Suprapubic skin (tissue), 4 donors: ENCODE measurements at regions not wholly inside any gene's neighbourhood (a gene's known extent, or its start where the extent isn't known, plus 50 kb on each side); places are given as distances from the start of the nearest gene placed in this dataset.

ENCODE experiments used
- DNase-seq, 2 donors: peaks; one replicate each; pipeline ENCODE4 v3.0.0-alpha.2; 2019; ENCODE audit warnings: low spot score in 2 of 2
- H3K27ac ChIP-seq: fragments of 200-600 bp; sonication (generic); one replicate; pipeline ENCODE4 v1.5.1; 2019
- H3K27me3 ChIP-seq: fragments of 200-600 bp; sonication (generic); one replicate; pipeline ENCODE4 v1.5.1; 2019
- H3K36me3 ChIP-seq: fragments of 200-600 bp; sonication (generic); one replicate; pipeline ENCODE4 v1.5.1; 2019
- H3K4me1 ChIP-seq: fragments of 200-600 bp; sonication (generic); one replicate; pipeline ENCODE4 v1.5.1; 2019
- H3K4me3 ChIP-seq: fragments of 200-600 bp; sonication (generic); one replicate; pipeline ENCODE4 v1.5.1; 2019; ENCODE audit warnings: mild to moderate bottlenecking
- H3K9me3 ChIP-seq: fragments of 200-600 bp; sonication (generic); one replicate; pipeline ENCODE4 v1.5.1; 2019
- EP300 ChIP-seq: sonication (generic); formaldehyde crosslinking; IDR thresholded peaks from one replicate; pipeline ENCODE4 v1.6.1; 2017; ENCODE audit warnings: antibody characterized with exemption
- POLR2A ChIP-seq, 2 donors: fragments of 450-650 bp; IDR thresholded peaks; one replicate each; pipeline ENCODE4 v1.6.1; 2017; ENCODE audit warnings: antibody characterized with exemption in 2 of 2, mild to moderate bottlenecking in 2 of 2, moderate library complexity in 2 of 2
- POLR2AphosphoS5 ChIP-seq, 3 donors: sonication (generic); formaldehyde crosslinking; IDR thresholded peaks; one replicate each; pipeline ENCODE4 v1.6.1; 2017; ENCODE audit warnings: antibody characterized with exemption in 3 of 3
- WGBS: methylation state at CpG from one replicate; pipeline ENCODE4 v1.1.5; 2018; 5-methylcytosine and 5-hydroxymethylcytosine counted together
- TF ChIP-seq, protein P1 (sequence below), 2 donors: fragments of 200-600 bp in 1 of 2; fragments of 450-650 bp in 1 of 2; sonication (generic) in 1 of 2; IDR thresholded peaks; one replicate each; pipeline ENCODE4 v1.5.1; 2016 to 2019; ENCODE audit warnings: antibody characterized with exemption in 2 of 2, mild to moderate bottlenecking in 1 of 2, moderate library complexity in 1 of 2

DNA sequence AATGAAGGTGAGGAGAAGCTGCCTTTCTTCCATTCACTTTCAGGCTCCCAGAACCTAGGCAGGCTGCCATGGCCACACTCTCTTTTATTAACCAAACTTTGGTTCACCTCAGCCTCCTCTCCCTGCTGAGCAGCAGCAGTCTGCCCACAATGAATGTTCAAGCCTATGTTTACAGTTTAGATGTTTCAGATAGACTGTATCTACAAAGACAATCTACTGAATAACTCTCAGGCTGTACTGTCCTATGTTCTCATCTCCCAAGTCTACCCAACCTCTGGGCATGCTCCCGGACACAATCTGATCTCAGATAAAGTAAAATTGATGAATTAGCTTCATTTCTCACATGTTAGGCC is 59.2 kb upstream of the TMEM164 start:
- H3K4me1 ChIP-seq, result no peaks in the 10 kb centered on the region
- no peak overlapping the region for H3K4me3 ChIP-seq
- no peaks in the 10 kb centered on the region for H3K27me3 ChIP-seq
- no peaks in the 10 kb centered on the region for H3K9me3 ChIP-seq
- TF ChIP-seq POLR2AphosphoS5 (IDR thresholded peaks at IDR 0.05) (no peak), EP300 (no peak), POLR2A (IDR thresholded peaks at IDR 0.05) (no peak)
- TF ChIP-seq, protein P1, sequence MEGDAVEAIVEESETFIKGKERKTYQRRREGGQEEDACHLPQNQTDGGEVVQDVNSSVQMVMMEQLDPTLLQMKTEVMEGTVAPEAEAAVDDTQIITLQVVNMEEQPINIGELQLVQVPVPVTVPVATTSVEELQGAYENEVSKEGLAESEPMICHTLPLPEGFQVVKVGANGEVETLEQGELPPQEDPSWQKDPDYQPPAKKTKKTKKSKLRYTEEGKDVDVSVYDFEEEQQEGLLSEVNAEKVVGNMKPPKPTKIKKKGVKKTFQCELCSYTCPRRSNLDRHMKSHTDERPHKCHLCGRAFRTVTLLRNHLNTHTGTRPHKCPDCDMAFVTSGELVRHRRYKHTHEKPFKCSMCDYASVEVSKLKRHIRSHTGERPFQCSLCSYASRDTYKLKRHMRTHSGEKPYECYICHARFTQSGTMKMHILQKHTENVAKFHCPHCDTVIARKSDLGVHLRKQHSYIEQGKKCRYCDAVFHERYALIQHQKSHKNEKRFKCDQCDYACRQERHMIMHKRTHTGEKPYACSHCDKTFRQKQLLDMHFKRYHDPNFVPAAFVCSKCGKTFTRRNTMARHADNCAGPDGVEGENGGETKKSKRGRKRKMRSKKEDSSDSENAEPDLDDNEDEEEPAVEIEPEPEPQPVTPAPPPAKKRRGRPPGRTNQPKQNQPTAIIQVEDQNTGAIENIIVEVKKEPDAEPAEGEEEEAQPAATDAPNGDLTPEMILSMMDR (IDR thresholded peaks at IDR 0.05), result no peak
- 62% methylated on average over 1 of the region's 1 CpG for WGBS
- no peaks in the 10 kb centered on the region for H3K36me3 ChIP-seq
- no peak for DNase-seq
- no peak overlapping the region for H3K27ac ChIP-seq

DNA sequence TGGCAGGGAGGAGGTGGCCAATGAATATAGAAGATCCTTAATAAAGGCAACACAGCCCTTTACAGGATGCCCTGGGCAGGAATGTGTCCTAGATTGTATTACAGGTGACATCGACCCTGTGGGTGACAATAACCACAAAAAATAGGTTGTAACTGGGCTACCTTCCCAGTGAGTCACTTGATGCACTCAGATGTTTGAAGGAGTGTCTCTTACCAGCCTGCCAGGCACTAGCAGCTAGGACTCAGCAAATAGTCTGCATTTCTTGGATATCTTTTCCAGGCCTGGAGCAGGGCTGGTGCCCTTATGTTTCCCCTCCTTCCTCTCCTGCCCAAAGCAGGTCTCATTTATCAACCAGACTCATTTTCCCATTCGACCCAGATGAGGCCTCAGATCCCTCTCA is 50.9 kb upstream of the TMEM164 start:
- Histone ChIP-seq H3K27ac (no peak overlapping the region), H3K9me3 (no peaks in the 10 kb centered on the region), H3K4me1 (no peaks in the 10 kb centered on the region), H3K4me3 (no peak overlapping the region), H3K27me3 (no peaks in the 10 kb centered on the region), H3K36me3 (no peaks in the 10 kb centered on the region)
- TF ChIP-seq POLR2AphosphoS5 (IDR thresholded peaks at IDR 0.05), result no peak
- TF ChIP-seq POLR2A (IDR thresholded peaks at IDR 0.05), result no peak
- TF ChIP-seq, protein P1 (IDR thresholded peaks at IDR 0.05), result no peak
- TF ChIP-seq EP300, result no peak
- 41% methylated on average over 2 of the region's 2 CpGs for WGBS
- no peak for DNase-seq

DNA sequence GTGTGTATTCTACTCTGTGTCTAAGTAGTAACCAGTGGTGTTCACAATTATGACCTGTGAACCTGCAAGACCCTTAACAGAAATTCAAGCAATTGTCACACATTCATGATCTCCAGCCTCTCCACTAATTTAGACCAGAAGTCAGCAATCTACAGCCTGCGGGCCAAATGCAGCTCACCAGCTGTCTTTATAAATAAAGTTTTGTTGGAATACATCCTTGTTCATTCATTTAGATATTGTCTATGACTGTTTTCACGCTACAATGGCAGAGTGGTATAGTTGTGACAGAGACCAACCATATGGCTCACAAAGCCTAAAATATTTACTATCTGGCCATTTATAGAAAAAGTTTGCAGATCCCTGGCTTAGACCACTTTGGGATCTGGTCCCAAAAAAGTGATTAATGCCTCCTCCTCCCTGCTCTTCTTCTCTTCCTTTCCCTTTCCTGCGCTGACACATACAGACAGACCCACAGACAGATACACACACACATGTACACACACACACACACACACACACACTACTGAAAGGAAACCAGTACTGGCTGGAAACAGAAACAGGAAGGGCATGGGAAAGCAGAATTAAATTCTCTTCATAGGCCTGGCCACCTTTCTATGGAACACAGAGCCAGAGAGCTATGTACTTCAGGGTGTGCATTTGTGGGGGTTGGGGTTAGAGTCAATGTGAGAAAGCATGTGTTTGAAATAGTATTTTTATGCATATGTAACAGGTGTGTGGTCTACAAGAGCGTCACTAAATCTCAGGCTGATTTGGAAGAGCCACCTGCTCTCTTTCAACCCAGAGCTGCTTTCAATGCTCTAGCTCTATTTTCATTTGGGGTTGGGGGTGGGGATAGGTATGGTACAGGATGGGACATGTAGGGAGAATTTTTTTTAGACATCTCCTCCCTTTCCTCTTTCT is 49.7 kb upstream of the TMEM164 start:
- DNase-seq, result no peak
- no peak overlapping the region for H3K27ac ChIP-seq
- H3K36me3 ChIP-seq, result no peaks in the 10 kb centered on the region
- TF ChIP-seq POLR2AphosphoS5 (IDR thresholded peaks at IDR 0.05), result no peak
- TF ChIP-seq, protein P1 (IDR thresholded peaks at IDR 0.05), result no peak
- H3K4me3 ChIP-seq, result no peak overlapping the region
- H3K4me1 ChIP-seq, result no peaks in the 10 kb centered on the region
- no peaks in the 10 kb centered on the region for H3K27me3 ChIP-seq
- H3K9me3 ChIP-seq, result no peaks in the 10 kb centered on the region
- WGBS, result 75% methylated on average over 4 of the region's 4 CpGs
